ENCODE measurements at regions not wholly inside any gene's neighbourhood (a gene's known extent, or its start where the extent isn't known, plus 50 kb on each side); places are given as distances from the start of the nearest gene placed in this dataset.

- TF ChIP-seq, protein P1, sequence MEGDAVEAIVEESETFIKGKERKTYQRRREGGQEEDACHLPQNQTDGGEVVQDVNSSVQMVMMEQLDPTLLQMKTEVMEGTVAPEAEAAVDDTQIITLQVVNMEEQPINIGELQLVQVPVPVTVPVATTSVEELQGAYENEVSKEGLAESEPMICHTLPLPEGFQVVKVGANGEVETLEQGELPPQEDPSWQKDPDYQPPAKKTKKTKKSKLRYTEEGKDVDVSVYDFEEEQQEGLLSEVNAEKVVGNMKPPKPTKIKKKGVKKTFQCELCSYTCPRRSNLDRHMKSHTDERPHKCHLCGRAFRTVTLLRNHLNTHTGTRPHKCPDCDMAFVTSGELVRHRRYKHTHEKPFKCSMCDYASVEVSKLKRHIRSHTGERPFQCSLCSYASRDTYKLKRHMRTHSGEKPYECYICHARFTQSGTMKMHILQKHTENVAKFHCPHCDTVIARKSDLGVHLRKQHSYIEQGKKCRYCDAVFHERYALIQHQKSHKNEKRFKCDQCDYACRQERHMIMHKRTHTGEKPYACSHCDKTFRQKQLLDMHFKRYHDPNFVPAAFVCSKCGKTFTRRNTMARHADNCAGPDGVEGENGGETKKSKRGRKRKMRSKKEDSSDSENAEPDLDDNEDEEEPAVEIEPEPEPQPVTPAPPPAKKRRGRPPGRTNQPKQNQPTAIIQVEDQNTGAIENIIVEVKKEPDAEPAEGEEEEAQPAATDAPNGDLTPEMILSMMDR (IDR thresholded peaks at IDR 0.05), result no peak
- DNase-seq, result no peak
- Histone ChIP-seq H3K9me3 (peaks cover 0 to 18% of the 10 kb centered on the region in 2 donors), H3K27ac (no peak overlapping the region), H3K4me1 (no peaks in the 10 kb centered on the region), H3K36me3 (no peaks in the 10 kb centered on the region), H3K27me3 (no peaks in the 10 kb centered on the region), H3K4me3 (no peak overlapping the region)
- no peak for ATAC-seq
- intact Hi-C loops (cut with DNase I), result no loop called here
Observed at GRCh38 chr4:30395902-30396301, 324.3 kb upstream of the PCDH7 start.

DNA sequence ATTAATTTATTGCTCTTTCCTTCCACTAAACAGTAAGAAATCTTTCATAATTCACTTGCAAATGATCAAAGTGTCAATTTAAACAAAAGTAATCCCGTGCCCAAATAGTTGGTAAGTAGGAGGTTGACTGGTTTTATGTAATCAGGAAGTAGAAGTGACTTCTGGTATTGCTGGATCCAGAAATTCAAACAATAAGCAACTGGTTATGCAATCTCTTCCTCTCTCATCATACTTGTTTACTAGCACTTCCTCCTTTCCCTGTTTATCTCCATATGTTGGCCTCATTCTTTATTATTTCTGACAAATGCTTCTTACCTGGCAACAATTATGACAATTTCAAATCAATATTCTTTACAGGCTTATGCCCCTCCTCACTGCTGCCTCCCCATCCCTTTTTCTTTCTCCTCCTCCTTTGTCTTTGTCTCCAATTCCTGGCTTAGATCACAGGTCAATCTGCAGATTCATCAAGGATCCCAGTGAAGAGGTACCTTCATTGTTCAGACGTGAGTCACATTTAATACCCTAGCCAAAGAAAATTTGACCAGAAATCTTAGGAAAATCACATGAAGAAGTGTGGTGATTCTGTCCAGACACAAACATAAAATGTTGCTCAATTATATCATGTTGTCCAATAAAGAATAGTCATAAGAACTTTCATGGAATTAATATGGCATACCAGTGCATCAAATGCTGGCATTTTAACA lies 323.2 kb upstream of the PCDH7 start:
- ATAC-seq (no peak), DNase-seq (no peak)
- H3K4me1 ChIP-seq, result no peaks in the 10 kb centered on the region
- H3K9me3 ChIP-seq, result peaks cover 0 to 18% of the 10 kb centered on the region in 2 donors
- intact Hi-C loops (cut with DNase I), result no loop called here
- TF ChIP-seq, protein P1 (IDR thresholded peaks at IDR 0.05), result no peak
- H3K27me3 ChIP-seq, result no peaks in the 10 kb centered on the region
- no peak overlapping the region for H3K27ac ChIP-seq
- H3K36me3 ChIP-seq, result no peaks in the 10 kb centered on the region
- H3K4me3 ChIP-seq, result no peak overlapping the region

- Histone ChIP-seq H3K9me3 (peaks cover 0 to 3% of the 10 kb centered on the region in 2 donors), H3K4me3 (no peak overlapping the region), H3K4me1 (no peaks in the 10 kb centered on the region), H3K36me3 (no peaks in the 10 kb centered on the region), H3K27me3 (no peaks in the 10 kb centered on the region), H3K27ac (no peak overlapping the region)
- intact Hi-C loops (cut with DNase I), result no loop called here
- TF ChIP-seq, protein P1 (IDR thresholded peaks at IDR 0.05), result no peak
- DNase-seq (no peak), ATAC-seq (no peak)
Observed at GRCh38 chr4:30399476-30399875, 320.7 kb upstream of the PCDH7 start.

DNA sequence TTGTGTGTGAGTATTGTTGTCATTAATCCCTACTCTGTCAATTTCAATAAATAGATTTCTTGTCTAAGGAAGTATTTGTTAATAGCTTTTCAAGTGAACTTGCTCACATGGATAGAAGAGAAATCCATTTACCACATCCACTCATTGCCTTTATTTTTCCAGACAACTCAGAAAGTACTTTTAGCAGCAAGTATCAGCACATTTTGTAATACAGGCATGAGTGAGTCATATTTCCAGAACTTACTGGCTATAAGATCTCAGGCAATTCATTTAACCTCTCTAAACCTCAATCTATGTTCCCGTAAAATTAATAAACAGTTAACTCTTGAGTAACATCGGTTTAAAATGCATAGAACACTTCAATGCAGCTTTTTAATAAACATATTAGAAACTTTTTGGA lies 317.9 kb upstream of the PCDH7 start:
- H3K9me3 ChIP-seq, result peaks cover 0 to 8% of the 10 kb centered on the region in 2 donors

DNA sequence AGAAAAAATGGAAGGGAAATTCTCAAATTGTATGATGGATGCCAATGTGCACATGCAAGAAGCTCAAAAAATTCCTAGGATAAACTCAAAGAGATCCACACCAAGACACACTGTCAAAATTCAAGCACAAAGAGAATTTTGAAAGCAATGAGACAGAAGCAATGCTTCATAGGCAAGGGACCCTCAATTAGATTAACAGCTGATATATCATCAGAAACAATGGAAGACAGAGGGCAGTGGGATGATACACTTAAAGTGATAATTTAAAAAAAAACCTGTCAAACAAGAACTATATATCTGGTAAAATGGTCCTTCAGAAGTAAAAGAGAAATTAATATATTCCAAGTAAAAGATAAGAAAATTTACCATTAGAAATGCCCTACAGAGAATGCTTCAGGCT lies 306.3 kb upstream of the PCDH7 start:
- Histone ChIP-seq H3K9me3 (peaks cover 0 to 59% of the 10 kb centered on the region in 2 donors), H3K4me3 (no peak overlapping the region), H3K27ac (no peak overlapping the region), H3K27me3 (no peaks in the 10 kb centered on the region), H3K4me1 (no peaks in the 10 kb centered on the region), H3K36me3 (no peaks in the 10 kb centered on the region)
- TF ChIP-seq, protein P1 (IDR thresholded peaks at IDR 0.05), result no peak
- DNase-seq (no peak), ATAC-seq (no peak)
- intact Hi-C loops (cut with DNase I), result no loop called here

More for the DNA sequence above, 317.9 kb upstream of the PCDH7 start:
- TF ChIP-seq, protein P1 (IDR thresholded peaks at IDR 0.05), result no peak
- Histone ChIP-seq H3K36me3 (no peaks in the 10 kb centered on the region), H3K27me3 (no peaks in the 10 kb centered on the region), H3K4me1 (no peaks in the 10 kb centered on the region), H3K27ac (no peak overlapping the region), H3K4me3 (no peak overlapping the region)
- no peak for DNase-seq
- intact Hi-C loops (cut with DNase I), result no loop called here
- no peak for ATAC-seq
